ENCODE measurements at regions not wholly inside any gene's neighbourhood (a gene's known extent, or its start where the extent isn't known, plus 50 kb on each side); places are given as distances from the start of the nearest gene placed in this dataset.

GRCh38 chr9:81214975-81215374 is 474.4 kb downstream of the TLE1 start:
- in situ Hi-C loops (cut with HindIII; ENCODE audit: low sequenced_read_pairs): no loop called here

- in situ Hi-C loops (cut with HindIII; ENCODE audit: low sequenced_read_pairs): no loop called here
Observed at GRCh38 chr9:81213456-81213855, 475.9 kb downstream of the TLE1 start.

- in situ Hi-C loops (cut with HindIII; ENCODE audit: low sequenced_read_pairs): no loop called here
Observed at GRCh38 chr9:81211741-81212140, 477.6 kb downstream of the TLE1 start.

GRCh38 chr9:81207651-81208050 is 481.7 kb downstream of the TLE1 start:
- in situ Hi-C loops (cut with HindIII; ENCODE audit: low sequenced_read_pairs): no loop called here

GRCh38 chr9:81202292-81202691 is 487.1 kb downstream of the TLE1 start:
- in situ Hi-C loops (cut with HindIII; ENCODE audit: low sequenced_read_pairs): no loop called here

- in situ Hi-C loops (cut with HindIII; ENCODE audit: low sequenced_read_pairs): no loop called here
Observed at GRCh38 chr9:81195206-81195605, 494.1 kb downstream of the TLE1 start.

- in situ Hi-C loops (cut with HindIII; ENCODE audit: low sequenced_read_pairs): no loop called here
Observed at GRCh38 chr9:81193362-81194339, 495.7 kb downstream of the TLE1 start.

- in situ Hi-C loops (cut with HindIII; ENCODE audit: low sequenced_read_pairs): no loop called here
Observed at GRCh38 chr9:81191222-81191621, 498.1 kb downstream of the TLE1 start.

GRCh38 chr9:81190659-81191058 is 498.7 kb downstream of the TLE1 start:
- in situ Hi-C loops (cut with HindIII; ENCODE audit: low sequenced_read_pairs): no loop called here

GRCh38 chr9:81183761-81184160 is 505.6 kb downstream of the TLE1 start:
- in situ Hi-C loops (cut with HindIII; ENCODE audit: low sequenced_read_pairs): no loop called here

- in situ Hi-C loops (cut with HindIII; ENCODE audit: low sequenced_read_pairs): no loop called here
Observed at GRCh38 chr9:81182431-81182830, 506.9 kb downstream of the TLE1 start.

GRCh38 chr9:81174023-81174422 is 515.3 kb downstream of the TLE1 start:
- in situ Hi-C loops (cut with HindIII; ENCODE audit: low sequenced_read_pairs): no loop called here

- in situ Hi-C loops (cut with HindIII; ENCODE audit: low sequenced_read_pairs): no loop called here
Observed at GRCh38 chr9:81171689-81172088, 517.7 kb downstream of the TLE1 start.

- in situ Hi-C loops (cut with HindIII; ENCODE audit: low sequenced_read_pairs): no loop called here
Observed at GRCh38 chr9:81162361-81162760, 527.0 kb downstream of the TLE1 start.

- in situ Hi-C loops (cut with HindIII; ENCODE audit: low sequenced_read_pairs): no loop called here
Observed at GRCh38 chr9:81156381-81156780, 533.0 kb downstream of the TLE1 start.

GRCh38 chr9:81150016-81150625 is 539.2 kb downstream of the TLE1 start:
- in situ Hi-C loops (cut with HindIII; ENCODE audit: low sequenced_read_pairs): no loop called here

- in situ Hi-C loops (cut with HindIII; ENCODE audit: low sequenced_read_pairs): no loop called here
Observed at GRCh38 chr9:81146684-81147337, 542.5 kb downstream of the TLE1 start.

GRCh38 chr9:81146241-81146640 is 543.1 kb downstream of the TLE1 start:
- in situ Hi-C loops (cut with HindIII; ENCODE audit: low sequenced_read_pairs): no loop called here

GRCh38 chr9:81145331-81145963 is 543.9 kb downstream of the TLE1 start:
- in situ Hi-C loops (cut with HindIII; ENCODE audit: low sequenced_read_pairs): no loop called here

GRCh38 chr9:81141961-81142360 is 547.4 kb downstream of the TLE1 start:
- in situ Hi-C loops (cut with HindIII; ENCODE audit: low sequenced_read_pairs): no loop called here

- in situ Hi-C loops (cut with HindIII; ENCODE audit: low sequenced_read_pairs): no loop called here
Observed at GRCh38 chr9:81137976-81138568, 551.3 kb downstream of the TLE1 start.
